Endothelial cell (in vitro differentiated cells): ENCODE measurements at regions not wholly inside any gene's neighbourhood (a gene's known extent, or its start where the extent isn't known, plus 50 kb on each side); places are given as distances from the start of the nearest gene placed in this dataset.

ENCODE experiments used
- DNase-seq: peaks from one replicate; pipeline ENCODE4 v3.0.0; 2021; ENCODE audit warnings: low spot score
- H3K27ac Mint-ChIP-seq: one replicate; pipeline ENCODE4 v1.8.0; 2021; ENCODE audit warnings: mixed read lengths, inconsistent platforms; ENCODE audit not compliant: unreplicated experiment
- H3K27me3 Mint-ChIP-seq: one replicate; pipeline ENCODE4 v1.8.0; 2021; ENCODE audit warnings: mild to moderate bottlenecking, moderate library complexity, mixed read lengths, inconsistent platforms; ENCODE audit not compliant: unreplicated experiment
- H3K36me3 Mint-ChIP-seq: one replicate; pipeline ENCODE4 v1.8.0; 2021; ENCODE audit warnings: mild to moderate bottlenecking, low read depth, mixed read lengths, inconsistent platforms; ENCODE audit not compliant: unreplicated experiment
- H3K4me1 Mint-ChIP-seq: one replicate; pipeline ENCODE4 v1.8.0; 2021; ENCODE audit warnings: mild to moderate bottlenecking, mixed read lengths, inconsistent platforms; ENCODE audit not compliant: unreplicated experiment
- H3K4me3 Mint-ChIP-seq: one replicate; pipeline ENCODE4 v1.8.0; 2021; ENCODE audit warnings: mild to moderate bottlenecking, mixed read lengths, inconsistent platforms; ENCODE audit not compliant: unreplicated experiment
- H3K9me3 Mint-ChIP-seq: one replicate; pipeline ENCODE4 v1.8.0; 2021; ENCODE audit warnings: mixed read lengths, inconsistent platforms; ENCODE audit not compliant: unreplicated experiment
- TF ChIP-seq, protein P1 (sequence below): fragments of 200-600 bp; sonication (generic); IDR thresholded peaks from one replicate; pipeline ENCODE4 v1.5.0; 2021; ENCODE audit warnings: antibody characterized with exemption; ENCODE audit not compliant: unreplicated experiment

DNA sequence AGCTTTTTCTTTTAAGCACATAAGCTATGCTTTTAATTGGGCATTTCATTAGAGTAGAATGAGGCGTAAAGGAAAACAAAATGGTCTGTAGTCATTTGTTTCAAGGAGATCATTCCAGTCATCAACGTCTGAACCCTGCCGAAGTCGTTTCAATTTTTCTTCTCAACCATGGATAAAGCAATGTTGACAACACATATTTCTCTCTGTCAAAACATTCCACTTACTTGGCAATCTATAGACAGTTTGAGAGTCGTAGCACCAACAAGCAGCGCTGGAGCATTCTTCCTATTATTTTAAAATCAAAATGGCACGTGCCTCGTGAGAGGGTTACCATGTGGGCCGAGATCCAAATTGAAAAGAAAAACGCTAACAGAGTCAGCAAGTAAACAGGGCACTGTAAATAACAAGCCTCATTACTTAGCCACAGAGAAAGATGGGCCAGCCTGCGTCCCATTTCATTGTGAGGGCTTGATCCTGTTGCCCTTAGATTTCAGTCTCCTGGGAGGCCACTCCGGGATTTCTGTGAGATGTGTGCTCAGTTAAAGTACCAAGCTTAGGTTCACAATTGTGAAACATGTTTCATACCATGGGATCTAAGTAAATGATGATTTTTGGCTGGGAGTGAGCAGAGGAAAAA is 422.9 kb downstream of the DTWD2 start:
- Mint-ChIP-seq H3K27me3 (peaks cover 3% of the 10 kb centered on the region), H3K27ac (no peak overlapping the region), H3K36me3 (peaks cover 5% of the 10 kb centered on the region), H3K4me1 (peaks cover 4% of the 10 kb centered on the region), H3K4me3 (no peak overlapping the region), H3K9me3 (no peaks in the 10 kb centered on the region)
- TF ChIP-seq, protein P1, sequence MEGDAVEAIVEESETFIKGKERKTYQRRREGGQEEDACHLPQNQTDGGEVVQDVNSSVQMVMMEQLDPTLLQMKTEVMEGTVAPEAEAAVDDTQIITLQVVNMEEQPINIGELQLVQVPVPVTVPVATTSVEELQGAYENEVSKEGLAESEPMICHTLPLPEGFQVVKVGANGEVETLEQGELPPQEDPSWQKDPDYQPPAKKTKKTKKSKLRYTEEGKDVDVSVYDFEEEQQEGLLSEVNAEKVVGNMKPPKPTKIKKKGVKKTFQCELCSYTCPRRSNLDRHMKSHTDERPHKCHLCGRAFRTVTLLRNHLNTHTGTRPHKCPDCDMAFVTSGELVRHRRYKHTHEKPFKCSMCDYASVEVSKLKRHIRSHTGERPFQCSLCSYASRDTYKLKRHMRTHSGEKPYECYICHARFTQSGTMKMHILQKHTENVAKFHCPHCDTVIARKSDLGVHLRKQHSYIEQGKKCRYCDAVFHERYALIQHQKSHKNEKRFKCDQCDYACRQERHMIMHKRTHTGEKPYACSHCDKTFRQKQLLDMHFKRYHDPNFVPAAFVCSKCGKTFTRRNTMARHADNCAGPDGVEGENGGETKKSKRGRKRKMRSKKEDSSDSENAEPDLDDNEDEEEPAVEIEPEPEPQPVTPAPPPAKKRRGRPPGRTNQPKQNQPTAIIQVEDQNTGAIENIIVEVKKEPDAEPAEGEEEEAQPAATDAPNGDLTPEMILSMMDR, result no peak
- DNase-seq, result no peak

DNA sequence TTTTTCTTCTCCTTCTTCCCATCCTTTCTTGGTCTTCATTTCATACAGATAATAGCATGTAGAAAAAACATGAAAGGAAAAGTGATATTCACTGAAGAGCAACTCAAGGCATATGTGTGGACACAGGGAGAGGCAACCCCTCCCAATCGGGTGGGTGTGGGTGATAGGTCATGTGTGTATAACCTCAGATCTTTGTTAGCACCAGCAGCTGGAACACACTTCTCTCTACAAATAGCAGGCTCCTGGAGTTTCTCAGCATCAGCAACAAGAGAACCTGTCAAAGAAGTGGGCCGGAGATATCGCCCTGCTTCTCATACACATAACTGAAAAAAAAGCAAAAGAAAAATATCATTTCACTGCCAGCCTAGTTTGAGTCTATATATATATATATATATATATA is 426.4 kb downstream of the DTWD2 start:
- no peak for DNase-seq
- Mint-ChIP-seq H3K4me3 (no peak overlapping the region), H3K27ac (no peak overlapping the region), H3K27me3 (no peaks in the 10 kb centered on the region), H3K4me1 (peaks cover 24% of the 10 kb centered on the region), H3K36me3 (no peaks in the 10 kb centered on the region), H3K9me3 (no peaks in the 10 kb centered on the region)
- TF ChIP-seq, protein P1, result no peak

DNA sequence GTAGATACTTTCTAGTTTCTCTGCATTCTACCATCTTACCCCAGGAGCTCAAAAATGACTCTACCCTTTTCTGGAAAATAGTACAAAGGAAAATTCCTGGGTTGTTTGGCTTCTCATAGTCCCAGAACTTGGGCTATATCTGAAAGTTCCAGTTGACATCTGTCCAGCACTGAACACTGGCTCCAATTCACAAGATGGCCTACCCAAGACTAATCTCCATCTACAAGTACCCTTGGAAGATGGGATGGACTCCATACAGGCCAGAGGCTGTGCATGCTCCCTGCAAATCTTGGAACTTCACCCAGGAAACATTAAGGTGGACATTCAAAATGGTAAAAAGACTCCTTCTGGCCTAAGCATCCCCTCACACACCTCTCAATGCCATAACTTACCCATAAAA is 427.1 kb downstream of the DTWD2 start:
- H3K4me1 Mint-ChIP-seq, result peaks cover 26% of the 10 kb centered on the region
- no peaks in the 10 kb centered on the region for H3K36me3 Mint-ChIP-seq
- H3K27me3 Mint-ChIP-seq, result no peaks in the 10 kb centered on the region
- H3K9me3 Mint-ChIP-seq, result no peaks in the 10 kb centered on the region
- H3K27ac Mint-ChIP-seq, result no peak overlapping the region
- no peak for DNase-seq
- TF ChIP-seq, protein P1, result no peak
- H3K4me3 Mint-ChIP-seq, result no peak overlapping the region

DNA sequence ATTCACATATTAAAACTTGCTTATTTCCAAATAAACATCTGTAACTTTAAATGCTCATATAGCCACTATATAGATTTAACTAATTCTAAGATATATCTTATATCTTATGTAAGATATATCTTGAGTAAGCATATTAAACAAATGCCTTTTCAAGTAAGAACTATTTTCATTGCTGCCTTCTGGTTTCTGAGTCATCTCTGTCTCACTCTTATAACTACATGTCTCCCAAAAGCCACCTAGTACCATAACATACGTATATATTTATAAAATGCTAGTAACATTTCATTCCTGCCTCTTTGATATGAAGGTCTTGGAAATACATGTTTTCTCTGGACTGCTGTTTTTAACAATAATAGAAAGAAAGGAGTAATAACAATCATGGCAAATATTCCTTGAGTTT is 429.5 kb downstream of the DTWD2 start:
- H3K4me3 Mint-ChIP-seq, result no peak overlapping the region
- no peaks in the 10 kb centered on the region for H3K9me3 Mint-ChIP-seq
- peaks cover 1% of the 10 kb centered on the region for H3K27me3 Mint-ChIP-seq
- peaks cover 26% of the 10 kb centered on the region for H3K4me1 Mint-ChIP-seq
- no peak overlapping the region for H3K27ac Mint-ChIP-seq
- no peaks in the 10 kb centered on the region for H3K36me3 Mint-ChIP-seq
- TF ChIP-seq, protein P1, result no peak
- DNase-seq, result no peak

DNA sequence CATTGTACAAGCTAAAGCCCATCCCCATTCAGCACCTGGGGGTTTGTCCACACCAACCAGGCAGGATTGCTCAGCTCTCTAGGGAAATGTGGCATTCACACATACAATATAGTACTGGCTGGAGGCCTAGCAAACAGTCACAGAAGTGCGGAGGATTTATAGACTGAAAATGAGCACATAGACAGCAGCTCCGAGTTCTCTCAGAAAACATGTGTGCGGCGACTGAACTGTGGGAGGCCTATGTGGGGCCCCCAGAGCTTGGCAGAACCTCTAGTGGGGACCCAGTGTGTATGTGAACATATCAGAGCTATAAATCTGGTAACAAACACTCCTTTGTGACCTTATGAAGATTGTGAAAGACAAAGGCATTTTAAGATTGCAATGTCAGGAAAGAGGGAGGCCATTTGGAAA is 431.1 kb downstream of the DTWD2 start:
- H3K36me3 Mint-ChIP-seq, result no peaks in the 10 kb centered on the region

More for the DNA sequence above, 431.1 kb downstream of the DTWD2 start:
- no peak for DNase-seq
- Mint-ChIP-seq H3K27me3 (peaks cover 1% of the 10 kb centered on the region), H3K9me3 (no peaks in the 10 kb centered on the region), H3K4me3 (no peak overlapping the region), H3K4me1 (peaks cover 26% of the 10 kb centered on the region), H3K27ac (no peak overlapping the region)
- TF ChIP-seq, protein P1, result no peak
